Endothelial cell of umbilical vein (primary cell): ENCODE measurements at regions not wholly inside any gene's neighbourhood (a gene's known extent, or its start where the extent isn't known, plus 50 kb on each side); places are given as distances from the start of the nearest gene placed in this dataset.

Experiments used
- BruUV-seq: library from RNA; stranded (reverse); fragments of 400-500 nt; replicated peaks from 2 replicates; lab custom pipeline; 2021; lab: Mats Ljungman, UMichigan
- CTCF ChIA-PET: fragments of 300-600, 350-600 bp; sonication (Branson Sonifier 250); formaldehyde crosslinking; loops from one replicate; lab custom pipeline; 2021; ENCODE audit warnings: antibody characterized with exemption, inconsistent platforms; lab: Charles Lee
- POLR2A ChIA-PET: fragments of 300-600, 350-600 bp; sonication (Branson Sonifier 250); formaldehyde crosslinking; loops from one replicate; lab custom pipeline; 2021; ENCODE audit warnings: antibody characterized with exemption, inconsistent platforms; lab: Charles Lee
- DNase-seq: peaks from one replicate; pipeline ENCODE4 v3.0.0-alpha.2; 2011; ENCODE audit warnings: low read depth, low spot score
- FAIRE-seq: peaks from 2 replicates; lab custom pipeline; 2011; peaks lifted over from hg19 to GRCh38; lab: Jason Lieb, UNC
- H2AFZ ChIP-seq: 2 replicates; pipeline ENCODE4 v1.6.0; 2012; ENCODE audit warnings: low read depth, low read length, control low read depth, inconsistent platforms
- H3K27ac ChIP-seq: 2 replicates; pipeline ENCODE4 v1.5.1; 2011; ENCODE audit warnings: low read depth, mild to moderate bottlenecking, control low read depth, low read length, moderate library complexity; ENCODE audit not compliant: insufficient read depth
- H3K27me3 ChIP-seq, 2 experiments: 2 replicates each; pipeline versions ENCODE4 v1.6.0 to v1.6.1; 2011; ENCODE audit warnings: low read length in 2 of 2, mixed read lengths in 1 of 2; ENCODE audit not compliant: control insufficient read depth in 2 of 2, insufficient read depth in 2 of 2
- H3K36me3 ChIP-seq, 2 experiments: 2 replicates in 1 of 2; 3 replicates in 1 of 2; pipeline ENCODE4 v1.5.1; 2011; ENCODE audit warnings: low read length in 2 of 2, mild to moderate bottlenecking in 1 of 2, moderate library complexity in 1 of 2; ENCODE audit not compliant: control insufficient read depth in 2 of 2, insufficient read depth in 2 of 2; ENCODE audit errors: extremely low read depth in 1 of 2
- H3K4me1 ChIP-seq: 3 replicates; pipeline ENCODE4 v1.5.1; 2011; ENCODE audit warnings: mild to moderate bottlenecking, low read length; ENCODE audit not compliant: control insufficient read depth, insufficient read depth; ENCODE audit errors: extremely low read depth
- H3K4me2 ChIP-seq: 2 replicates; pipeline ENCODE4 v1.6.1; 2011; ENCODE audit warnings: low read length, control low read depth, mixed read lengths; ENCODE audit not compliant: insufficient read depth
- H3K4me3 ChIP-seq, 3 experiments: fragments of 200-600 bp in 1 of 3; sonication (generic), shearing (Covaris generic) in 1 of 3; replicated peaks in 1 of 3; 2 replicates each; pipeline ENCODE4 v1.5.1; 2011 to 2016; ENCODE audit warnings: control low read depth in 3 of 3, low read length in 3 of 3, mild to moderate bottlenecking in 2 of 3, inconsistent platforms in 1 of 3, low read depth in 1 of 3, moderate library complexity in 1 of 3; ENCODE audit not compliant: insufficient read depth in 1 of 3
- H3K79me2 ChIP-seq: 2 replicates; pipeline ENCODE4 v1.6.0; 2012; ENCODE audit warnings: low read length, inconsistent platforms; ENCODE audit not compliant: control insufficient read depth, insufficient read depth
- H3K9ac ChIP-seq: replicated peaks from 2 replicates; pipeline ENCODE3; 2011; ENCODE audit warnings: low read length, control low read depth; ENCODE audit not compliant: insufficient read depth; ENCODE audit errors: extremely low read depth
- H3K9me1 ChIP-seq: replicated peaks from 3 replicates; pipeline ENCODE4 v1.6.0; 2011; ENCODE audit warnings: mild to moderate bottlenecking, low read length; ENCODE audit not compliant: control insufficient read depth, insufficient read depth; ENCODE audit errors: extremely low read depth
- H3K9me3 ChIP-seq: replicated peaks from 2 replicates; pipeline ENCODE4 v1.5.1; 2012; ENCODE audit warnings: low read length, inconsistent platforms; ENCODE audit not compliant: control insufficient read depth, insufficient read depth
- H4K20me1 ChIP-seq: replicated peaks from 2 replicates; pipeline ENCODE3; 2011; ENCODE audit warnings: mild to moderate bottlenecking, low read length; ENCODE audit not compliant: control insufficient read depth, insufficient read depth; ENCODE audit errors: extremely low read depth
- CTCF ChIP-seq, 2 donors: IDR thresholded peaks; 1 replicate in 1 of 2; 2 replicates in 1 of 2; pipeline ENCODE4 v1.5.1; 2011; ENCODE audit warnings: low read length in 2 of 2, mild to moderate bottlenecking in 2 of 2, moderate library complexity in 2 of 2, control low read depth in 1 of 2, inconsistent platforms in 1 of 2, low read depth in 1 of 2; ENCODE audit not compliant: insufficient read depth in 1 of 2; ENCODE audit errors: extremely low read depth in 1 of 2
- EZH2 ChIP-seq: IDR thresholded peaks from 2 replicates; pipeline ENCODE4 v1.6.1; 2012; ENCODE audit warnings: borderline replicate concordance, low read depth, mild to moderate bottlenecking, moderate library complexity, low read length, inconsistent platforms; ENCODE audit not compliant: severe bottlenecking
- FOS ChIP-seq: IDR thresholded peaks from 2 replicates; pipeline ENCODE4 v1.6.1; 2011; ENCODE audit warnings: mild to moderate bottlenecking, low read length, moderate library complexity, borderline replicate concordance; ENCODE audit not compliant: insufficient read depth
- GATA2 ChIP-seq: IDR thresholded peaks from 2 replicates; pipeline ENCODE4 v1.7.0; 2011; ENCODE audit warnings: low read depth, mild to moderate bottlenecking, moderate library complexity, mixed read lengths, low read length; ENCODE audit not compliant: insufficient read length, insufficient read depth
- JUN ChIP-seq: IDR thresholded peaks from 2 replicates; pipeline ENCODE4 v1.6.1; 2011; ENCODE audit warnings: borderline replicate concordance, low read depth; ENCODE audit not compliant: insufficient read length, insufficient read depth
- MAX ChIP-seq: IDR thresholded peaks from 2 replicates; pipeline ENCODE4 v1.6.1; 2011; ENCODE audit not compliant: insufficient read depth, insufficient read length
- MYC ChIP-seq: IDR thresholded peaks from one replicate; pipeline ENCODE4 v1.6.1; 2011; ENCODE audit warnings: mild to moderate bottlenecking, low read depth, low read length
- POLR2A ChIP-seq: IDR thresholded peaks from 2 replicates; pipeline ENCODE4 v1.6.1; 2012; ENCODE audit warnings: low read depth, mild to moderate bottlenecking, control low read depth, low read length
- POLR2AphosphoS5 ChIP-seq: IDR thresholded peaks from 2 replicates; pipeline ENCODE4 v1.6.1; 2012; ENCODE audit warnings: low read depth, mild to moderate bottlenecking, control low read depth, low read length, moderate library complexity; ENCODE audit not compliant: insufficient read depth
- dilution Hi-C: fragments of 300-500 bp; cut with MboI; formaldehyde crosslinking; loops from one replicate; pipeline ENCODE4 v1.15.0; 2019; ENCODE audit warnings: low sequenced_read_pairs; ENCODE audit not compliant: extremely low pct_ligation_motif_present
- intact Hi-C: fragments of 100-400 bp; cut with micrococcal nuclease; formaldehyde crosslinking; loops from one replicate; pipeline ENCODE4 v1.10.0; 2022

- no peak for DNase-seq
- Histone ChIP-seq H4K20me1 (no peaks in the 10 kb centered on the region), H3K79me2 (no peaks in the 10 kb centered on the region), H3K27ac (no peak overlapping the region), H3K9ac (no peak overlapping the region), H3K9me3 (no peaks in the 10 kb centered on the region), H2AFZ (no peak overlapping the region), H3K36me3 (no peaks in the 10 kb centered on the region), H3K27me3 (no peaks in the 10 kb centered on the region), H3K4me3 (no peak overlapping the region), H3K4me1 (no peaks in the 10 kb centered on the region), H3K9me1 (no peaks in the 10 kb centered on the region), H3K4me2 (no peak overlapping the region)
- TF ChIP-seq MYC (no peak), JUN (no peak), GATA2 (no peak), CTCF (IDR thresholded peaks at IDR 0.05; ENCODE audit: extremely low read depth in 1 of 2, insufficient read depth in 1 of 2, low read depth in 1 of 2, low read length in 2 of 2) (no peak), FOS (no peak), EZH2 (no peak), POLR2AphosphoS5 (no peak), MAX (no peak), POLR2A (no peak)
- FAIRE-seq, result no peak
- ChIA-PET CTCF (interaction anchor here (1.6 kb wide), 1 partner anchor 16 kb away, joined by 4 read pairs; no protein-coding TSS in a partner anchor), POLR2A (no interaction called here)
- dilution Hi-C loops (no loop called here), intact Hi-C loops (no loop called here)
- no TSS peak for BruUV-seq
Observed at GRCh38 chr12:84604551-84604950, 308.0 kb downstream of the SLC6A15 start.
